Fibroblast of mammary gland (primary cell): ENCODE measurements at regions not wholly inside any gene's neighbourhood (a gene's known extent, or its start where the extent isn't known, plus 50 kb on each side); places are given as distances from the start of the nearest gene placed in this dataset.

ENCODE experiments used
- DNase-seq: peaks from one replicate; pipeline ENCODE4 v3.0.0-alpha.2; 2010; ENCODE audit warnings: low read depth
- H3K4me3 ChIP-seq: 2 replicates; pipeline ENCODE4 v1.5.1; 2011; ENCODE audit warnings: low read depth, mild to moderate bottlenecking, low read length, moderate library complexity; ENCODE audit not compliant: control insufficient read depth
- TF ChIP-seq, protein P1 (sequence below): conservative IDR thresholded peaks from 2 replicates; pipeline ENCODE4 v1.5.1; 2011; ENCODE audit warnings: low read depth, low read length, inconsistent platforms; ENCODE audit not compliant: control insufficient read depth, insufficient read depth

DNA sequence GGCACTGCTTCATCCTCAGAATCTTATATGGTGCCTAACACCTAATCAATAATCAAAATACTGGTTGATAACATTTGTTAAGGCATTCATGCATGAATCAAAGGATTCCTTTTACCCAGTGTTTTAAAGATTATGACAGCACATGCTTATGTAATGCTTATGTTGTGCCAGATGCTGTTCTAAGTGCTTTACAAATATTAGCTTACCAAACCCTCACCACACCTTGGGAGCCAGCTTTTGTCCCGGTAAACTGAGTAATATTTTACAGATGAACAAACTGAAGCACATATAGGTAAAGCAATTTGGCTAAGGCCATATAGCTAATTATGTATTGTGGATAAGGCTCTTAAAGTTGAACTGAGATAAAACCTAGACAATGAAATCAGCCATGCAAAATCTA lies 209.2 kb downstream of the ALX1 start:
- H3K4me3 ChIP-seq: no peak overlapping the region
- TF ChIP-seq, protein P1, sequence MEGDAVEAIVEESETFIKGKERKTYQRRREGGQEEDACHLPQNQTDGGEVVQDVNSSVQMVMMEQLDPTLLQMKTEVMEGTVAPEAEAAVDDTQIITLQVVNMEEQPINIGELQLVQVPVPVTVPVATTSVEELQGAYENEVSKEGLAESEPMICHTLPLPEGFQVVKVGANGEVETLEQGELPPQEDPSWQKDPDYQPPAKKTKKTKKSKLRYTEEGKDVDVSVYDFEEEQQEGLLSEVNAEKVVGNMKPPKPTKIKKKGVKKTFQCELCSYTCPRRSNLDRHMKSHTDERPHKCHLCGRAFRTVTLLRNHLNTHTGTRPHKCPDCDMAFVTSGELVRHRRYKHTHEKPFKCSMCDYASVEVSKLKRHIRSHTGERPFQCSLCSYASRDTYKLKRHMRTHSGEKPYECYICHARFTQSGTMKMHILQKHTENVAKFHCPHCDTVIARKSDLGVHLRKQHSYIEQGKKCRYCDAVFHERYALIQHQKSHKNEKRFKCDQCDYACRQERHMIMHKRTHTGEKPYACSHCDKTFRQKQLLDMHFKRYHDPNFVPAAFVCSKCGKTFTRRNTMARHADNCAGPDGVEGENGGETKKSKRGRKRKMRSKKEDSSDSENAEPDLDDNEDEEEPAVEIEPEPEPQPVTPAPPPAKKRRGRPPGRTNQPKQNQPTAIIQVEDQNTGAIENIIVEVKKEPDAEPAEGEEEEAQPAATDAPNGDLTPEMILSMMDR: no peak
- no peak for DNase-seq

DNA sequence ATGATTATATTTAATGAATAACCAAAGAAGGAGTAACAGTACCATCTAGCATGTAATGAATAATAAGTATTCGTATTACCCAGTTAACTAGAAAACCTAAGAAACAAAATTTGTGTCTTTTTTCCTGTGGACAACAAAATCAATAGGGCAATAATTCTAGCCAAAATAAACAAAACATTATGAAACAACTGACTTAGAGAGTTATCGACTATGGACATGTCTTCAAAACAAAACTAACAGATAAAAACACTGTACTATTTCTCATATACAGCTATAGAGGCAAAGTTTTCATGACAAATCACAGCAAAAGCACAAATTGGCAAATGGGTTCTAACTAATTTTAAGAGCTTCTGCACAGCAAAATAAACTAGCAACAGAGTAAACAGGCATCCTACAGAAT lies 224.1 kb downstream of the ALX1 start:
- no peak for DNase-seq
- H3K4me3 ChIP-seq: no peak overlapping the region
- TF ChIP-seq, protein P1: no peak

DNA sequence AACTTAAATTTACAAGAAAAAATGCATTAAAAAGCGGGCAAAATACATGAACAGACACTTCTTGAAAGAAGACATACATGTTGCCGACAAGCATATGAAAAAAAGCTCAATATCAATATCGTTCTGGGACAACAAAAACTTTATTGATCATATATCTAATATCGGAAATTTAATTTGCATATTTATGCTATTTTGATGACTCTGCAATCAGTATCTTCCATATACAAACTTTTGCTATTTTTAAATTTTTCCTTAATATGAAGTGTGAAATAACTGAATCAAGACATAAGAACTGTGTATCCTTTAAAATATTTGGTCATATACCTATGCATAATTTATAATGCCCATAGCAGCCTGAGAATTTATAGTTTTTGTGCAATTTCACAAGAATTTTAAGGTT lies 224.6 kb downstream of the ALX1 start:
- H3K4me3 ChIP-seq: no peak overlapping the region
- TF ChIP-seq, protein P1: no peak
- DNase-seq: no peak

DNA sequence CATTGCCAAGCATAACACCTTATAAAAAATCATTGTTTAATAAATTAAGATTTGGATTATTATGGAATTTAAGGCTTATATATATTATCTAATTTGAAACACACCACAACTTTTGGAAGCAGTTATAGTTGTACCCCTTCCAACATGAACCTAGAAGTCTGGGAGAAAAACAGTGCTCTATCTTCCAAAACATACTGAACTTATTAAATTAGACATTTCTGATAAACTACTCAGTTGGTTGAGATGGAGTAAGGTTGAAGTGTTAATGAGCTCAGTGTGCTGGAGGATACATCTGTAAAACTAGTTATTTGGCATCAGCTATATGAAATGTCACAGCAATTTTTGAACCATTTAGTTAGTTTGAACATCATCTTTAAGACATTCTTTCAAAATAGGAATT lies 227.4 kb downstream of the ALX1 start:
- TF ChIP-seq, protein P1: no peak
- no peak for DNase-seq
- no peak overlapping the region for H3K4me3 ChIP-seq

DNA sequence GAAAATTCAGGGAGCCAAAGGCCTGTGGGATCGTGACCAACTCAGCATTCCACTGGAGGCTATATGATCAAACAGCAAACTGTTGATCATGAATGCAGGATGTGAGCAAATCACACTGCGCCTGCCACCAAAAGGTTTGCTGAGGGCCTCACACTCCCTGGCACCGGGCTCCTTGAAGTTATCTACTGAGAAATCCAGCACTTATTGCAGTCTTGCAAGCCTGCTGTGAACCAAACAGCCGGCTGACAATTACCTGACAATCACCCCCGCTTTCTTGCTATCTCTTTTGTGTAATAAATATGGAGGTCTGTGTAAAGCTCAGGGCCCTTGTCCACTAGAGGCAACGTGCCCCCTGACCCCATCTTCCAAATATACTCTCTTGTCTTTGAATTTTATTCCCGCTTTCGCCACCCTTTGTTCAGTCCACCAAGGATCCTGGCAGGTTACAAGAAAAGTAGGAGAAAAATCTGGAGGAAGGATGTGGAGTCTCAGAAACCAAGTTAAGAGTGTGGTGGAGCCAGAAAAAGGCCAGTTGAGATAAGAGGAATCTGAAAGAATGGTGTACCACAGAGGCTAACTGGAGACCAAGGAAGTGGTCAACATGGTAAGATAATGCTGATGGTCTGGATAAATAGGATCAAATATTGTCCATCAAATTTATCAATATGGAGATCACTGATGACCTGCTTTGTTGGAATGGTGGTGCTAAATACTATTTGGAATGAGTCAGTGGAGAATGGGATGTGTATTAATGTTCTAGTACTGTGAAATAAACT lies 229.2 kb downstream of the ALX1 start:
- H3K4me3 ChIP-seq: no peak overlapping the region
- DNase-seq: no peak
- TF ChIP-seq, protein P1: no peak

DNA sequence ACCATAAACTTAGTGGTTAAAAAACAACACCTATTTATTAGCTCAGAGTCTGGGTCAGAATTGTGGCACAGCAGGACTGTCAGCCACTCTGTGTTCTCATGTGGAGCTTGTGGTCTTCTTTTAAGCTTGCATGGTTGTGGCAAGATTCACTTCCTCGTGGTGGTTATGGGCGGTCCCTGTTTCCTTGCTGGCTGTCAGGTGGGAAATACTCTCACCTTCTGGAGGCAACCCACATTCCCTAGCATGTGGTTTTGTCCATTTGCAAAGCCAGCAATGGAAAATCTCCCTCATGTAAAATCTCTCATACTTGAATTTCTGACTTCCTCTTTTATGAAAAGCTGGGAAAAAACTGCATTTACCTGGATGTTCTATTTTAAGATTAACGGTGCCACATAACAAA lies 229.8 kb downstream of the ALX1 start:
- H3K4me3 ChIP-seq: no peak overlapping the region
- TF ChIP-seq, protein P1: no peak
- DNase-seq: no peak
